GM10847 (cell line): ENCODE measurements at regions not wholly inside any gene's neighbourhood (a gene's known extent, or its start where the extent isn't known, plus 50 kb on each side); places are given as distances from the start of the nearest gene placed in this dataset.

Source experiments
- POLR2A ChIP-seq: IDR thresholded peaks from 2 replicates; pipeline ENCODE4 v1.6.1; 2011; ENCODE audit not compliant: insufficient read length; ENCODE audit errors: extremely low read depth

GRCh38 chr1:59005491-59006288, 221.8 kb upstream of the JUN start:
- no peak for TF ChIP-seq POLR2A

DNA sequence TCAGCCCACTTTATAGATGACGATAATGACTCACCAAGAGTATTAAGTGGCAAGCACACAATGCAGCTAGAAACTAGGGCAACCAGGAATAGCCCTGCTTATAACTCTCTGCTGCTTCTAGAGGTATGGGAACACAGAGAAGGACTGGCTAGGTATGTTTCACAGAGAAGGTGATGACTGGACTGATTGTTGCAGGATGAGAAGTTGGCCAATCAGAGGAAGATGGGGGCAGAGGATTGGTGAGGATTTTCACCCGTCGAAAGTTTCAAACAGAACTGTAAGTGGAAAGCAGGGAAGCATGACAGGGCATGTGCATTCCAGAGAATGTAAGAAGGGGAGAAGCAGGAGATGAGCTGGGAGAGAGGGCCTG, 222.4 kb upstream of the JUN start:
- TF ChIP-seq POLR2A: no peak

GRCh38 chr1:59006932-59007331, 223.1 kb upstream of the JUN start:
- no peak for TF ChIP-seq POLR2A

- TF ChIP-seq POLR2A: no peak
Observed at GRCh38 chr1:59007429-59007819, 223.6 kb upstream of the JUN start.

DNA sequence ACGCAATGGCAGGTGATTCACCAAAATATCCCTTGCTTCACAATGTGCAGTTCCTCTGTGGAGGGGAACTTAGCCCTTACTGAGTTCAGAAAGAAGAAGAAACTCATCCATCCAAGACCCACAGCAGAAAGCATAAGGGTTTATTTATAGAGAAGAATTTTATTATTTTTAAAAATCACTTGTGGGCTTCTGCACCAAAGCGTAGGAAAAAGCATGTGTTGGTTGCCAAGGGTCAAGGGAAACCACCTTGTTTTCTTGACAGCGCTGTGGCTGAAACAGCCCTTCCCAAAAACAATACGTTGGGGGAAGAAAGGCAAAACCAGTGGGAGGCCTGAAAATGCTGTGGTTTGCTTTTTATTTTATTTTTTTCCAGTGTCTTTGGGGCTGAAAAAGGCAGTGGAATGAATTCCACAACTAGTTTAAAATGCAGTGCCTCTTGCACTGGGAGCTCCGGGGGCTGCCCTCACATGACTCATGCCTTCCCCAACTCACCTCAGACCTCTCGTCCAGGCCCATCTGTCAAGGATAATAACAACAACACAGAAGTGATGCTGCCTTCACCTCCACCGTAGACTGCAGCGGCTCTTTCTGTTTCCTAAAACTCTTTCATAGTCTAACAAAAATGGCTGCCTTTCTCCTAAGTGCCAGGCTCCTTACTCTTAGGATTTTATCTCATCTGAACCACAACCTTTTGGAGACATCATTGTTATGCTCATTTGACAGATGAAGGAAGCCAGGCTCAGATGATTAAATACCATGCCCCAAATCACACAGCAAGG, 224.2 kb upstream of the JUN start:
- TF ChIP-seq POLR2A: no peak

GRCh38 chr1:59008599-59009347, 224.9 kb upstream of the JUN start:
- no peak for TF ChIP-seq POLR2A

GRCh38 chr1:59011663-59012062, 227.8 kb upstream of the JUN start:
- no peak for TF ChIP-seq POLR2A

- TF ChIP-seq POLR2A: no peak
Observed at GRCh38 chr1:59012378-59012777, 228.5 kb upstream of the JUN start.

GRCh38 chr1:59013276-59013927, 229.6 kb upstream of the JUN start:
- no peak for TF ChIP-seq POLR2A

- no peak for TF ChIP-seq POLR2A
Observed at GRCh38 chr1:59013928-59014279, 230.1 kb upstream of the JUN start.

GRCh38 chr1:59014827-59015226, 231.0 kb upstream of the JUN start:
- no peak for TF ChIP-seq POLR2A

DNA sequence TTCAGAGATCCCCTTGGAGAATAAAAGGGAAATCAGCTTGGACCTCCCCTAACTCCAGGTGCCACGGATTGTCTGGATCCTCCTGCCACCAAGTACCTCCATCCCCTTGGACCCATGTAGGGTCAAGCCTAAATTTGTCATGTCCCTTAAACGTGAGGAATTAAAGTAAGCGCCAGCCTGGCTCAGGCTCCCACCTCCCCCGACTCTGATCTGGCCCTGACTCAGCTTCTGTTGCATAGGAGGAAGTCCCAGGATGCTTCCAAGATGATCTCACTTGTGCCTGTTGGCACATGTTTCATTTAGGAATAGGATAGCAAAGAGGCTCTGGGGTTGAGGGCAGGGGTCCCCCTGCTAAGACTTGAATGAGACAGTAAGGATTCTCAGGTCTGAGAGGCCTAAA, 231.9 kb upstream of the JUN start:
- no peak for TF ChIP-seq POLR2A

GRCh38 chr1:59016390-59016789, 232.5 kb upstream of the JUN start:
- TF ChIP-seq POLR2A: no peak

GRCh38 chr1:59017501-59018231, 233.8 kb upstream of the JUN start:
- TF ChIP-seq POLR2A: no peak

GRCh38 chr1:59018446-59018845, 234.6 kb upstream of the JUN start:
- no peak for TF ChIP-seq POLR2A

DNA sequence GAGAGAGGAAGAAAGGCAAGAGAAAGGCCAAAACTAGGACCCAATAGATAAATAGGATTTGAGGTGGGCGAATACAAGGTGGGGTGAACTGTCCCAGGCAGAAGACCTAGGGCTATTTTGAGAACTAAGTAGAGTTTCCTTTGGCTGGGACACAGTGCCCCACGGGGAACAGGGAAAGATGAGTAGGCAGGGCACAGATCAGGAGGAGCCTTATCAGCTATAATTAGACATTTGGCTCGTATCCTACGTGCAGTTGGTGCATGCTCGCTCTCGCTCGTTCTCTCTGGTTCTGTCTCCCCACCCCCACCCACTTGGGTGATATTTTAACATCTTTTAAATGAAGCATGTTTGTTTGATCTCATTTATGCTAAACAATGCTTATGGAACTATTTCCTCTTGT, 235.0 kb upstream of the JUN start:
- no peak for TF ChIP-seq POLR2A
